GM12872 (cell line): ENCODE measurements at regions not wholly inside any gene's neighbourhood (a gene's known extent, or its start where the extent isn't known, plus 50 kb on each side); places are given as distances from the start of the nearest gene placed in this dataset.

Experiments
- TF ChIP-seq, protein P1 (sequence below): IDR thresholded peaks from 3 replicates; pipeline ENCODE4 v1.5.1; 2011; ENCODE audit warnings: low read depth, mild to moderate bottlenecking, low read length, moderate library complexity; ENCODE audit not compliant: insufficient read depth

DNA sequence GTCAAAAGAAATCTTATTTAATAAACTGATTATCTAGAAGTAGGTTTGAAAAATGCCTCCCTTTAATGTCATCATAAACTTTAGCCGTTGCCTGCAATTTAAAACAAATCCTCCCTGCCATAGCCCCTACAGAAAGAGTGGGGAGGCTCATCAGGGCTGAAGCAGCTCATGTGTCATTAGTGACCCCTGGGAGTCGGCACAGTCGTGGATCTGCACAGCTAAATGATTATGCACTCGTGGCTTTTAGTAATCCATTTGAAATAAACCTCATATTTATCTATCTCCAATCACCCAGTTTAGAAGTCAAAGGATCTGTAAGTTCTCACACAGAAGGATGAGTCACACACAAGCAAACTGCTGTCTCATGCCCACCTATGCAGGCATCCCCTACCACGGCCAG is 277.3 kb downstream of the SS18 start:
- TF ChIP-seq, protein P1, sequence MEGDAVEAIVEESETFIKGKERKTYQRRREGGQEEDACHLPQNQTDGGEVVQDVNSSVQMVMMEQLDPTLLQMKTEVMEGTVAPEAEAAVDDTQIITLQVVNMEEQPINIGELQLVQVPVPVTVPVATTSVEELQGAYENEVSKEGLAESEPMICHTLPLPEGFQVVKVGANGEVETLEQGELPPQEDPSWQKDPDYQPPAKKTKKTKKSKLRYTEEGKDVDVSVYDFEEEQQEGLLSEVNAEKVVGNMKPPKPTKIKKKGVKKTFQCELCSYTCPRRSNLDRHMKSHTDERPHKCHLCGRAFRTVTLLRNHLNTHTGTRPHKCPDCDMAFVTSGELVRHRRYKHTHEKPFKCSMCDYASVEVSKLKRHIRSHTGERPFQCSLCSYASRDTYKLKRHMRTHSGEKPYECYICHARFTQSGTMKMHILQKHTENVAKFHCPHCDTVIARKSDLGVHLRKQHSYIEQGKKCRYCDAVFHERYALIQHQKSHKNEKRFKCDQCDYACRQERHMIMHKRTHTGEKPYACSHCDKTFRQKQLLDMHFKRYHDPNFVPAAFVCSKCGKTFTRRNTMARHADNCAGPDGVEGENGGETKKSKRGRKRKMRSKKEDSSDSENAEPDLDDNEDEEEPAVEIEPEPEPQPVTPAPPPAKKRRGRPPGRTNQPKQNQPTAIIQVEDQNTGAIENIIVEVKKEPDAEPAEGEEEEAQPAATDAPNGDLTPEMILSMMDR: no peak

DNA sequence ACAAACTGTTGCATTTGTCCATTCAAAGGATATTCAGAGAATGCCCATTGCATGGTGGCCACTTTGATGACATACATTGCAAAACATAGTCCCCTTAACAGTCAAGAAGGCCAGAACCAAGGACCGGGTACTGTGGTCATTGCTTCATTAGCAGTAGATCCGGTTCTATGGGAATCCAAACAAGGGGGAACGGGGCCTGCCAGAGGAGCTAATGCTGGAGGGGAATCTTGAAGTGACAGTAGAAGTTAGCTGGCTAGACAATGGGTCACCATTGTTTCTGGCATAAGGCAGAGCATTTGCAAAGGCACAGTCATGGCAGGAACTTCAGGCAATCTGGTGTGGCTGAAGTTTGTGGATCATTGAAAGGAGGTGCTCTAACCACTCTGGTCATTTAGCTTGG is 279.7 kb downstream of the SS18 start:
- TF ChIP-seq, protein P1: no peak

DNA sequence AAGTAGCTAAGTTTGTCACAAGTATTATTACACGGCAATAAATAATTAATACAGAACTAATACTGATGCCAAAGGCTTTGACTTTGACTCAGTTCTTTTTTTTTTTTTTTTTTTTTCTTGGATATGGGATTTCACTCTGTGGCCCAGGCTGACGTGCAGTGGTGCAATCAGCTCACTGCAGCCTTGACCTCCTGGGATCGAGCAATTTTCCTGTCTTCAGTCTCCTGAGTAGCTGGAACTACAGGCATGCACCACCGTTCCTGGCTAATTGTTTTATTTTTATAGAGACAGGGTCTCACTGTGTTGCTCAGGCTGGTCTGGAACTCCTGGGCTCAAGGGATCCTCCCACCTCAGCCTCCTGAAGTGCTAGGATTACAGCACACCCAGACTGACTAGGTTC is 284.5 kb downstream of the SS18 start:
- TF ChIP-seq, protein P1: no peak

DNA sequence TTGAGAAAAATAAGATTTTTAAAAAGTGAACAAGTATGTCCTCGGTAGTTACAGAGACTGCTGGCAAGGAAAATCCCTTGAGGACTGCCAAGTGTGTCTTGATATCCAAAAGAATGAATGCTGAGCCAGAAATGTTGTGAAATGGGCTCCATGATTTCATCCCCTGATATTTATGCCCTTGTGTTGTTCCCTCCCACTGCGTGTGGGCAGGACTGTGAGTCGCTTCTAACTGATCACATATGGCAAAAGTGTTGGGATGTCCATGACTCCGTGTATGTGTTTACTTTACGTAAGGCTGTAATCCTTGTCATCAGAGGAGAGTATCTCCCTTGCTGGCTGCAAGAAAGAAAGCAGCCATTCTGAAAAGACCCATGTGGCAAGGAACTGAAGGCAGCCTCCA is 285.1 kb downstream of the SS18 start:
- TF ChIP-seq, protein P1: no peak

DNA sequence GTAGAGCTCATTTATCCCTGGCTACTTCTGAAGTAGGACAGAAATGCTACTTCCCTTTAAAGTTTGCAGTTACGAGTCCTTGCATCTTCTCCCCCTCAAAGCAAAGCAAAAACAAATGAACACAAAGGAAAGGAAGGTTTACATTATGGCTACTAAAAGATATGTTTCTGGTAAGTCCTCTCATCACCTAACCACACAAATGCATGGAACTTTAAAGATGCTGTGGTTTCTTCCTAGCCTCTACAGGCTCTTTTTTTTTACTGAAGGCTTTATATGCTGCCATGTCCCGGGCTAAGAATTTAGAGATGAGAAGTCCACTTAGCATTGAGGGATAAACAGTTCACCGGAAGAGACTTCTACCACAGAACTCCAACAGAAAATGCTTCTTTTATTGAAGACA is 291.2 kb downstream of the SS18 start:
- TF ChIP-seq, protein P1: no peak

DNA sequence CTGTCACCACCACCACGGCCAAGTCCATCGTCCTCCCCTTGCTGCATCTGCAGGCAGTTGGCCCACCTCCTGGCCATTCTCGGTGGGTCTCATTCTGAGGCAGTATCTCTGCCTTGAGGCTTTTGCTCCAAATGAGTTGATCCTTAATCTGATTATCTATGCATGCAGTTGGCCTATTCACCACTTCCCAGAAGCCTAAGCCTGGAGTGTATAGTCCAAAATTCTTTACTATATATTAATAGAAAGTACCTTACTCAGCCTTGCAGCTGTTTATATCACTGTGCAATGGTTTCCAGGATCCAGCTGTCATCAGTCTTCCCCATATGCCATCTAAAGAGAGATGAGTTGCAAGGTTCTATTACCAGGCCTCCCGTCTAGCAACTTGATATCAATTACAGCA is 292.4 kb downstream of the SS18 start:
- TF ChIP-seq, protein P1: no peak

DNA sequence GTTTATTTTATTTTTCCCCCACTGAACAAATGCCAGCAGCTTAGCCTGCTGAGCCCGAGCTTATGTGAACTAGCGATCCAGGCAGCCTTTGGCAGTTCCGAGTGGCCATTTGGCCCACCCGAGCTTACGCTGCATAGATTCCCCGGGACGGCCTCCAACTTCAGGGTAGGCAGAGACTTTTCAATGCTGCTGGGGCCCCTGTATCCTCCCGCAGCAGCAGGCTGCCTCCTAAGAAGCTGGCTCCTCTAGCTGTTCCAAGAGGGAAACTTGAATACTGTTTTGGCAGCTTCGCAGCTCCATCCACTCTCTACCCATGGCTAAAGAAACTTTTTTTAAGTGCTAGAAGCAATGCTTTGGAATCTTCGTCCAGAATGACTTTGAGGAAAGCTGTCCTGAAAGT is 295.2 kb downstream of the SS18 start:
- TF ChIP-seq, protein P1: no peak

DNA sequence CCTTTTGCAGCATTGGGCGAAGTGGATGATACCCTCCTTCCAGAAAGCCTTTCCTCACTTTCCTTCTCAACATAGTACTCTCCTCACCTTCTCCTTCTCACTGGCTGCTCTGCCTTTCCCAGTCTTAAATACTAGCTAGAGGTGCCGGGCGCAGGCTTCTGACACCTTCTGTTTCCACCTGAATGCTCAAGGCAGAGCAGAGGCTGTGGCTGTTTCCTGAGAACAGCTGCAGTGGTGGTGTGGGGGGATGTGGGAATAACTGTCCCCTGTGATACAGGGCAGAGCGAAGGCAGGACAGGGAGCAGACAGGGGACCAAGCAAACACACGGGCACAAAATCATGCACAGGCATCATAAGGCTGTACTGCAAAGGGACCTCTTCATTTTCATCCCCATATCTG is 303.1 kb downstream of the SS18 start:
- TF ChIP-seq, protein P1: no peak
